GM23338 (cell line): ENCODE measurements at regions not wholly inside any gene's neighbourhood (a gene's known extent, or its start where the extent isn't known, plus 50 kb on each side); places are given as distances from the start of the nearest gene placed in this dataset.

ENCODE experiments used
- ATAC-seq: fragments of 200-7000 bp; cut with Tn5 transposase; 3 replicates; pipeline ENCODE4 v1.9.1; 2020
- DNase-seq: peaks from one replicate; pipeline ENCODE4 v3.0.0-alpha.2; 2015; ENCODE audit warnings: low spot score
- H2AFZ ChIP-seq: fragments of 200-600 bp; sonication (generic); 2 replicates; pipeline ENCODE4 v1.8.0; 2016; ENCODE audit warnings: antibody characterized with exemption, mild to moderate bottlenecking, moderate library complexity
- H3F3A ChIP-seq: fragments of 200-600 bp; sonication (generic); replicated peaks from 2 replicates; pipeline ENCODE4 v1.8.0; 2017; ENCODE audit warnings: antibody characterized with exemption, mixed run types, low read depth
- H3K27ac ChIP-seq: fragments of 200-600 bp; sonication (generic); 2 replicates; pipeline ENCODE4 v1.6.1; 2016; ENCODE audit warnings: low read depth
- H3K27me3 ChIP-seq: fragments of 200-600 bp; sonication (generic); 2 replicates; pipeline ENCODE4 v1.8.0; 2016; ENCODE audit warnings: mild to moderate bottlenecking, mixed run types, moderate library complexity; ENCODE audit not compliant: insufficient read depth
- H3K36me3 ChIP-seq: fragments of 200-600 bp; sonication (generic); 2 replicates; pipeline ENCODE4 v1.8.0; 2016; ENCODE audit warnings: mild to moderate bottlenecking; ENCODE audit not compliant: insufficient read depth
- H3K4me1 ChIP-seq: fragments of 200-600 bp; sonication (generic); 2 replicates; pipeline ENCODE4 v1.8.0; 2016; ENCODE audit warnings: mild to moderate bottlenecking, moderate library complexity; ENCODE audit not compliant: insufficient read depth
- H3K4me2 ChIP-seq: fragments of 200-600 bp; sonication (generic); 2 replicates; pipeline ENCODE4 v1.7.1; 2017; ENCODE audit warnings: mixed run types
- H3K4me3 ChIP-seq: fragments of 200-600 bp; sonication (generic); 2 replicates; pipeline ENCODE4 v1.6.1; 2016; ENCODE audit warnings: mixed run types
- H3K79me2 ChIP-seq: fragments of 200-600 bp; sonication (generic); replicated peaks from 2 replicates; pipeline ENCODE4 v1.8.0; 2017; ENCODE audit warnings: mild to moderate bottlenecking; ENCODE audit not compliant: insufficient read depth
- H3K9me2 ChIP-seq: fragments of 200-600 bp; sonication (generic); 2 replicates; pipeline ENCODE4 v1.8.0; 2017; ENCODE audit not compliant: insufficient read depth
- H4K20me1 ChIP-seq: fragments of 200-600 bp; sonication (generic); replicated peaks from 2 replicates; pipeline ENCODE4 v1.8.0; 2017; ENCODE audit warnings: mild to moderate bottlenecking; ENCODE audit not compliant: insufficient read depth
- H3K27ac Mint-ChIP-seq: 2 replicates; pipeline ENCODE4 v1.8.0; 2020; ENCODE audit warnings: inconsistent platforms, mild to moderate bottlenecking, moderate library complexity, mixed read lengths
- H3K27me3 Mint-ChIP-seq: 3 replicates; pipeline ENCODE4 v1.8.0; 2022; ENCODE audit warnings: low read depth, mild to moderate bottlenecking, moderate library complexity, mixed read lengths, inconsistent platforms; ENCODE audit not compliant: insufficient read depth, poor library complexity
- H3K36me3 Mint-ChIP-seq: 3 replicates; pipeline ENCODE4 v1.8.0; 2021; ENCODE audit warnings: low read depth, mild to moderate bottlenecking, inconsistent platforms, moderate library complexity, mixed read lengths
- H3K4me1 Mint-ChIP-seq: 3 replicates; pipeline ENCODE4 v1.8.0; 2020; ENCODE audit warnings: mild to moderate bottlenecking, inconsistent platforms, mixed read lengths
- H3K4me3 Mint-ChIP-seq: 3 replicates; pipeline ENCODE4 v1.8.0; 2021; ENCODE audit warnings: moderate library complexity, mild to moderate bottlenecking, inconsistent platforms, mixed read lengths
- H3K9me3 Mint-ChIP-seq: 3 replicates; pipeline ENCODE4 v1.8.0; 2020; ENCODE audit warnings: moderate library complexity, mild to moderate bottlenecking, inconsistent platforms, mixed read lengths
- CREB1 ChIP-seq: fragments of 250-450 bp; sonication (Bioruptor Pico); IDR thresholded peaks from 2 replicates; pipeline ENCODE4 v1.5.0; 2020; ENCODE audit warnings: low read depth, mild to moderate bottlenecking, moderate library complexity
- EZH2 ChIP-seq: fragments of 200-600 bp; sonication (generic); IDR thresholded peaks from one replicate; pipeline ENCODE4 v1.8.0; 2017; ENCODE audit warnings: antibody characterized with exemption, mild to moderate bottlenecking, low read depth; ENCODE audit not compliant: unreplicated experiment
- EZH2phosphoT487 ChIP-seq: fragments of 200-600 bp; sonication (generic); IDR thresholded peaks from one replicate; pipeline ENCODE4 v1.8.1; 2018; ENCODE audit warnings: antibody characterized with exemption; ENCODE audit not compliant: unreplicated experiment
- JUNB ChIP-seq: IDR thresholded peaks from one replicate; pipeline ENCODE4 v1.6.1; 2016; ENCODE audit warnings: antibody characterized with exemption; ENCODE audit not compliant: unreplicated experiment
- NANOG ChIP-seq: IDR thresholded peaks from 2 replicates; pipeline ENCODE4 v1.6.1; 2016; ENCODE audit warnings: antibody characterized with exemption, borderline replicate concordance
- POLR2AphosphoS5 ChIP-seq: IDR thresholded peaks from 2 replicates; pipeline ENCODE4 v1.6.1; 2016; ENCODE audit warnings: antibody characterized with exemption, low read depth
- STAT1 ChIP-seq: IDR thresholded peaks from one replicate; pipeline ENCODE4 v1.6.1; 2016; ENCODE audit warnings: antibody characterized with exemption; ENCODE audit not compliant: unreplicated experiment
- ZNF114 ChIP-seq: fragments of 250-450 bp; sonication (Bioruptor Pico); IDR thresholded peaks from 2 replicates; pipeline ENCODE4 v1.5.0; 2020; ENCODE audit warnings: mild to moderate bottlenecking, moderate library complexity
- ZNF331 ChIP-seq: fragments of 250-450 bp; sonication (Bioruptor Pico); IDR thresholded peaks from 2 replicates; pipeline ENCODE4 v1.5.0; 2020; ENCODE audit warnings: low read depth, mild to moderate bottlenecking, moderate library complexity
- TF ChIP-seq, protein P1 (sequence below): IDR thresholded peaks from 2 replicates; pipeline ENCODE4 v1.6.1; 2016; ENCODE audit warnings: antibody characterized with exemption
- TF ChIP-seq, protein P2 (sequence below): IDR thresholded peaks from one replicate; pipeline ENCODE4 v1.6.1; 2018; ENCODE audit warnings: antibody characterized with exemption; ENCODE audit not compliant: unreplicated experiment
- TF ChIP-seq, protein P3 (sequence below), 2 experiments: fragments of 200-600 bp in 1 of 2; sonication (generic) in 1 of 2; conservative IDR thresholded peaks; 2 replicates each; pipeline versions ENCODE4 v1.5.1 to v1.6.1; 2016 to 2017; ENCODE audit warnings: antibody characterized with exemption in 2 of 2, low read depth in 2 of 2, mild to moderate bottlenecking in 2 of 2, moderate library complexity in 1 of 2

- no peaks in the 10 kb centered on the region; the same call in 1 of the 2 replicates for H3K9me2 ChIP-seq
- peaks cover 9% of the 10 kb centered on the region for H3K4me1 ChIP-seq
- Mint-ChIP-seq H3K9me3 (no peaks in the 10 kb centered on the region), H3K27me3 (no peaks in the 10 kb centered on the region), H3K27ac (no peak overlapping the region), H3K36me3 (no peaks in the 10 kb centered on the region), H3K4me3 (no peak overlapping the region), H3K4me1 (peaks cover 14% of the 10 kb centered on the region; the same call in 2 of the 3 replicates)
- ATAC-seq (no peak), DNase-seq (no peak)
- no peak overlapping the region for H3K4me2 ChIP-seq
- no peak overlapping the region for H3K27ac ChIP-seq
- H3K79me2 ChIP-seq: no peaks in the 10 kb centered on the region
- no peaks in the 10 kb centered on the region for H3F3A ChIP-seq
- TF ChIP-seq ZNF114 (CRISPR knock-in tag) (no peak), EZH2 (no peak), ZNF331 (CRISPR knock-in tag) (no peak), EZH2phosphoT487 (no peak), POLR2AphosphoS5 (no peak), STAT1 (no peak), NANOG (no peak), CREB1 (CRISPR knock-in tag) (no peak), JUNB (no peak)
- TF ChIP-seq, protein P1, sequence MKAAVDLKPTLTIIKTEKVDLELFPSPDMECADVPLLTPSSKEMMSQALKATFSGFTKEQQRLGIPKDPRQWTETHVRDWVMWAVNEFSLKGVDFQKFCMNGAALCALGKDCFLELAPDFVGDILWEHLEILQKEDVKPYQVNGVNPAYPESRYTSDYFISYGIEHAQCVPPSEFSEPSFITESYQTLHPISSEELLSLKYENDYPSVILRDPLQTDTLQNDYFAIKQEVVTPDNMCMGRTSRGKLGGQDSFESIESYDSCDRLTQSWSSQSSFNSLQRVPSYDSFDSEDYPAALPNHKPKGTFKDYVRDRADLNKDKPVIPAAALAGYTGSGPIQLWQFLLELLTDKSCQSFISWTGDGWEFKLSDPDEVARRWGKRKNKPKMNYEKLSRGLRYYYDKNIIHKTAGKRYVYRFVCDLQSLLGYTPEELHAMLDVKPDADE: no peak
- TF ChIP-seq, protein P2, sequence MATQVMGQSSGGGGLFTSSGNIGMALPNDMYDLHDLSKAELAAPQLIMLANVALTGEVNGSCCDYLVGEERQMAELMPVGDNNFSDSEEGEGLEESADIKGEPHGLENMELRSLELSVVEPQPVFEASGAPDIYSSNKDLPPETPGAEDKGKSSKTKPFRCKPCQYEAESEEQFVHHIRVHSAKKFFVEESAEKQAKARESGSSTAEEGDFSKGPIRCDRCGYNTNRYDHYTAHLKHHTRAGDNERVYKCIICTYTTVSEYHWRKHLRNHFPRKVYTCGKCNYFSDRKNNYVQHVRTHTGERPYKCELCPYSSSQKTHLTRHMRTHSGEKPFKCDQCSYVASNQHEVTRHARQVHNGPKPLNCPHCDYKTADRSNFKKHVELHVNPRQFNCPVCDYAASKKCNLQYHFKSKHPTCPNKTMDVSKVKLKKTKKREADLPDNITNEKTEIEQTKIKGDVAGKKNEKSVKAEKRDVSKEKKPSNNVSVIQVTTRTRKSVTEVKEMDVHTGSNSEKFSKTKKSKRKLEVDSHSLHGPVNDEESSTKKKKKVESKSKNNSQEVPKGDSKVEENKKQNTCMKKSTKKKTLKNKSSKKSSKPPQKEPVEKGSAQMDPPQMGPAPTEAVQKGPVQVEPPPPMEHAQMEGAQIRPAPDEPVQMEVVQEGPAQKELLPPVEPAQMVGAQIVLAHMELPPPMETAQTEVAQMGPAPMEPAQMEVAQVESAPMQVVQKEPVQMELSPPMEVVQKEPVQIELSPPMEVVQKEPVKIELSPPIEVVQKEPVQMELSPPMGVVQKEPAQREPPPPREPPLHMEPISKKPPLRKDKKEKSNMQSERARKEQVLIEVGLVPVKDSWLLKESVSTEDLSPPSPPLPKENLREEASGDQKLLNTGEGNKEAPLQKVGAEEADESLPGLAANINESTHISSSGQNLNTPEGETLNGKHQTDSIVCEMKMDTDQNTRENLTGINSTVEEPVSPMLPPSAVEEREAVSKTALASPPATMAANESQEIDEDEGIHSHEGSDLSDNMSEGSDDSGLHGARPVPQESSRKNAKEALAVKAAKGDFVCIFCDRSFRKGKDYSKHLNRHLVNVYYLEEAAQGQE: no peak
- TF ChIP-seq, protein P3, sequence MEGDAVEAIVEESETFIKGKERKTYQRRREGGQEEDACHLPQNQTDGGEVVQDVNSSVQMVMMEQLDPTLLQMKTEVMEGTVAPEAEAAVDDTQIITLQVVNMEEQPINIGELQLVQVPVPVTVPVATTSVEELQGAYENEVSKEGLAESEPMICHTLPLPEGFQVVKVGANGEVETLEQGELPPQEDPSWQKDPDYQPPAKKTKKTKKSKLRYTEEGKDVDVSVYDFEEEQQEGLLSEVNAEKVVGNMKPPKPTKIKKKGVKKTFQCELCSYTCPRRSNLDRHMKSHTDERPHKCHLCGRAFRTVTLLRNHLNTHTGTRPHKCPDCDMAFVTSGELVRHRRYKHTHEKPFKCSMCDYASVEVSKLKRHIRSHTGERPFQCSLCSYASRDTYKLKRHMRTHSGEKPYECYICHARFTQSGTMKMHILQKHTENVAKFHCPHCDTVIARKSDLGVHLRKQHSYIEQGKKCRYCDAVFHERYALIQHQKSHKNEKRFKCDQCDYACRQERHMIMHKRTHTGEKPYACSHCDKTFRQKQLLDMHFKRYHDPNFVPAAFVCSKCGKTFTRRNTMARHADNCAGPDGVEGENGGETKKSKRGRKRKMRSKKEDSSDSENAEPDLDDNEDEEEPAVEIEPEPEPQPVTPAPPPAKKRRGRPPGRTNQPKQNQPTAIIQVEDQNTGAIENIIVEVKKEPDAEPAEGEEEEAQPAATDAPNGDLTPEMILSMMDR (conservative IDR thresholded peaks at IDR 0.05; ENCODE audit: low read depth in 2 of 2): no peak
- H3K4me3 ChIP-seq: no peak overlapping the region
- H2AFZ ChIP-seq: no peak overlapping the region
- no peaks in the 10 kb centered on the region for H4K20me1 ChIP-seq
- H3K27me3 ChIP-seq: no peaks in the 10 kb centered on the region
- no peaks in the 10 kb centered on the region for H3K36me3 ChIP-seq
Observed at GRCh38 chr5:8686707-8687106, 817.8 kb downstream of the MTRR start.
